Keratinocyte (primary cell): ENCODE measurements at regions not wholly inside any gene's neighbourhood (a gene's known extent, or its start where the extent isn't known, plus 50 kb on each side); places are given as distances from the start of the nearest gene placed in this dataset.

Source experiments
- CTCF ChIP-seq, 3 experiments: IDR thresholded peaks in 1 of 3; conservative IDR thresholded peaks in 1 of 3; optimal IDR thresholded peaks in 1 of 3; 2 replicates in 2 of 3; 3 replicates in 1 of 3; pipeline versions ENCODE3 to v1.5.1; 2011; ENCODE audit warnings: low read length in 3 of 3, mild to moderate bottlenecking in 3 of 3, moderate library complexity in 2 of 3, control low read depth in 1 of 3, inconsistent platforms in 1 of 3; ENCODE audit not compliant: insufficient read depth in 2 of 3; ENCODE audit errors: extremely low read depth in 1 of 3
- EZH2 ChIP-seq: IDR thresholded peaks from one replicate; pipeline ENCODE4 v1.6.1; 2012; ENCODE audit warnings: inconsistent platforms, mild to moderate bottlenecking, low read length, moderate library complexity

- TF ChIP-seq CTCF (optimal IDR thresholded peaks at IDR 0.05 in 1 of 3, IDR thresholded peaks at IDR 0.05 in 1 of 3, conservative IDR thresholded peaks at IDR 0.05 in 1 of 3; ENCODE audit: extremely low read depth in 1 of 3, insufficient read depth in 2 of 3, low read length in 3 of 3) = no peak
- TF ChIP-seq EZH2 = no peak
Measured at GRCh38 chr1:189927641-189928040, 550.0 kb downstream of the BRINP3 start.
